ENCODE measurements at regions not wholly inside any gene's neighbourhood (a gene's known extent, or its start where the extent isn't known, plus 50 kb on each side); places are given as distances from the start of the nearest gene placed in this dataset.

- BruUV-seq (replicated peaks) = no TSS peak
- no peak for TF ChIP-seq EZH2 (IDR thresholded peaks at IDR 0.05; ENCODE audit: borderline replicate concordance, low read depth, low read length, poor library complexity, severe bottlenecking)
- TF ChIP-seq, protein P1, sequence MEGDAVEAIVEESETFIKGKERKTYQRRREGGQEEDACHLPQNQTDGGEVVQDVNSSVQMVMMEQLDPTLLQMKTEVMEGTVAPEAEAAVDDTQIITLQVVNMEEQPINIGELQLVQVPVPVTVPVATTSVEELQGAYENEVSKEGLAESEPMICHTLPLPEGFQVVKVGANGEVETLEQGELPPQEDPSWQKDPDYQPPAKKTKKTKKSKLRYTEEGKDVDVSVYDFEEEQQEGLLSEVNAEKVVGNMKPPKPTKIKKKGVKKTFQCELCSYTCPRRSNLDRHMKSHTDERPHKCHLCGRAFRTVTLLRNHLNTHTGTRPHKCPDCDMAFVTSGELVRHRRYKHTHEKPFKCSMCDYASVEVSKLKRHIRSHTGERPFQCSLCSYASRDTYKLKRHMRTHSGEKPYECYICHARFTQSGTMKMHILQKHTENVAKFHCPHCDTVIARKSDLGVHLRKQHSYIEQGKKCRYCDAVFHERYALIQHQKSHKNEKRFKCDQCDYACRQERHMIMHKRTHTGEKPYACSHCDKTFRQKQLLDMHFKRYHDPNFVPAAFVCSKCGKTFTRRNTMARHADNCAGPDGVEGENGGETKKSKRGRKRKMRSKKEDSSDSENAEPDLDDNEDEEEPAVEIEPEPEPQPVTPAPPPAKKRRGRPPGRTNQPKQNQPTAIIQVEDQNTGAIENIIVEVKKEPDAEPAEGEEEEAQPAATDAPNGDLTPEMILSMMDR (conservative IDR thresholded peaks at IDR 0.05; ENCODE audit: low read depth, low read length) = no peak
Observed at GRCh38 chr13:53863520-53863919, 834.9 kb downstream of the OLFM4 start.

GRCh38 chr13:53873558-53873957 is 844.9 kb downstream of the OLFM4 start:
- DNase-seq (ENCODE audit: low spot score) = no peak
- POLR2A ChIA-PET (ENCODE audit: low non-redundant PET) = no interaction called here
- BruUV-seq (replicated peaks) = no TSS peak
- TF ChIP-seq, protein P1 (conservative IDR thresholded peaks at IDR 0.05; ENCODE audit: low read depth, low read length) = no peak
- TF ChIP-seq EZH2 (IDR thresholded peaks at IDR 0.05; ENCODE audit: borderline replicate concordance, low read depth, low read length, poor library complexity, severe bottlenecking) = no peak
- CTCF ChIA-PET = no interaction called here
- no peak overlapping the region for H3K27ac ChIP-seq (ENCODE audit: low read depth, low read length, poor library complexity, severe bottlenecking)
- no peaks in the 10 kb centered on the region for H3K4me1 ChIP-seq (ENCODE audit: insufficient read depth, low read length, poor library complexity, severe bottlenecking)
- H3K36me3 ChIP-seq (ENCODE audit: insufficient read depth, low read length, poor library complexity, severe bottlenecking) = no peaks in the 10 kb centered on the region
- H3K4me3 ChIP-seq (ENCODE audit: low read depth, low read length, poor library complexity, severe bottlenecking) = no peak overlapping the region
- no peaks in the 10 kb centered on the region for H3K27me3 ChIP-seq (replicated peaks; ENCODE audit: insufficient read depth, low read depth, low read length, poor library complexity)
- no peaks in the 10 kb centered on the region for H3K9me3 ChIP-seq (ENCODE audit: low read depth, low read length, poor library complexity, severe bottlenecking)
- intact Hi-C loops (cut with micrococcal nuclease; ENCODE audit: unreplicated experiment) = no loop called here

More at GRCh38 chr13:53863520-53863919, 834.9 kb downstream of the OLFM4 start:
- ChIA-PET POLR2A (ENCODE audit: low non-redundant PET) (no interaction called here), CTCF (no interaction called here)
- H3K27ac ChIP-seq (ENCODE audit: low read depth, low read length, poor library complexity, severe bottlenecking) = no peak overlapping the region
- no peaks in the 10 kb centered on the region for H3K27me3 ChIP-seq (replicated peaks; ENCODE audit: insufficient read depth, low read depth, low read length, poor library complexity)
- intact Hi-C loops (cut with micrococcal nuclease; ENCODE audit: unreplicated experiment) = no loop called here
- no peak overlapping the region for H3K4me3 ChIP-seq (ENCODE audit: low read depth, low read length, poor library complexity, severe bottlenecking)
- no peak for DNase-seq (ENCODE audit: low spot score)
- H3K4me1 ChIP-seq (ENCODE audit: insufficient read depth, low read length, poor library complexity, severe bottlenecking) = no peaks in the 10 kb centered on the region
- no peaks in the 10 kb centered on the region for H3K36me3 ChIP-seq (ENCODE audit: insufficient read depth, low read length, poor library complexity, severe bottlenecking)
- H3K9me3 ChIP-seq (ENCODE audit: low read depth, low read length, poor library complexity, severe bottlenecking) = no peaks in the 10 kb centered on the region

- no TSS peak for BruUV-seq (replicated peaks)
- no peak overlapping the region for H3K4me3 ChIP-seq (ENCODE audit: low read depth, low read length, poor library complexity, severe bottlenecking)
- no peaks in the 10 kb centered on the region for H3K4me1 ChIP-seq (ENCODE audit: insufficient read depth, low read length, poor library complexity, severe bottlenecking)
- ChIA-PET POLR2A (ENCODE audit: low non-redundant PET) (no interaction called here), CTCF (no interaction called here)
- TF ChIP-seq, protein P1 (conservative IDR thresholded peaks at IDR 0.05; ENCODE audit: low read depth, low read length) = no peak
- TF ChIP-seq EZH2 (IDR thresholded peaks at IDR 0.05; ENCODE audit: borderline replicate concordance, low read depth, low read length, poor library complexity, severe bottlenecking) = no peak
- H3K27me3 ChIP-seq (replicated peaks; ENCODE audit: insufficient read depth, low read depth, low read length, poor library complexity) = no peaks in the 10 kb centered on the region
- intact Hi-C loops (cut with micrococcal nuclease; ENCODE audit: unreplicated experiment) = no loop called here
- H3K9me3 ChIP-seq (ENCODE audit: low read depth, low read length, poor library complexity, severe bottlenecking) = no peaks in the 10 kb centered on the region
- DNase-seq (ENCODE audit: low spot score) = no peak
- H3K27ac ChIP-seq (ENCODE audit: low read depth, low read length, poor library complexity, severe bottlenecking) = no peak overlapping the region
- no peaks in the 10 kb centered on the region for H3K36me3 ChIP-seq (ENCODE audit: insufficient read depth, low read length, poor library complexity, severe bottlenecking)
Observed at GRCh38 chr13:53878861-53879260, 850.2 kb downstream of the OLFM4 start.

Measured in A673 (cell line).